NCI-H345 treated with DMSO at 0.1 percent for 48 hours (cell line): ENCODE measurements at regions not wholly inside any gene's neighbourhood (a gene's known extent, or its start where the extent isn't known, plus 50 kb on each side); places are given as distances from the start of the nearest gene placed in this dataset.

Experiments used
- DNase-seq: peaks from one replicate; lab custom pipeline; 2025; ENCODE audit not compliant: unreplicated experiment; lab: John Stamatoyannopoulos, UW

DNA sequence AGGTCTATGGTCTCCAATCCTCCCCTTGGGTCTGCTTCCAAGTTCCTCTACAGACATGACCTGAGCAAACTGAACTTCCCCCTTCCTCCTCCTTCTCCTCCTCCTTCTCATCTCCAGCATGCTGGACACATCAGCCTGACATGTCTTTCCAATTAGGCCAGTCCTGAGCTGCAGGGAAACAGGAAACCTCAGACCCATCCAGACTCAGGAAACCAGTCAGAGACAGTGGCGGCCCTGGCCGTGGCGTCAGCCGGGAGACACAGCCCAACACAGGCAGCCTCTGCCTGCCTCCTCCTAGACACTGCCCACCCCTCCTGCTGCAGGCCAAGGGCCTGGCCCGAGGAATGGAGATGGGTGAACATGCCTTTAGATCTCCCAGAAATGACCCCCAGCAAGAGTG, 468.8 kb downstream of the BCL11B start:
- no peak for DNase-seq

DNA sequence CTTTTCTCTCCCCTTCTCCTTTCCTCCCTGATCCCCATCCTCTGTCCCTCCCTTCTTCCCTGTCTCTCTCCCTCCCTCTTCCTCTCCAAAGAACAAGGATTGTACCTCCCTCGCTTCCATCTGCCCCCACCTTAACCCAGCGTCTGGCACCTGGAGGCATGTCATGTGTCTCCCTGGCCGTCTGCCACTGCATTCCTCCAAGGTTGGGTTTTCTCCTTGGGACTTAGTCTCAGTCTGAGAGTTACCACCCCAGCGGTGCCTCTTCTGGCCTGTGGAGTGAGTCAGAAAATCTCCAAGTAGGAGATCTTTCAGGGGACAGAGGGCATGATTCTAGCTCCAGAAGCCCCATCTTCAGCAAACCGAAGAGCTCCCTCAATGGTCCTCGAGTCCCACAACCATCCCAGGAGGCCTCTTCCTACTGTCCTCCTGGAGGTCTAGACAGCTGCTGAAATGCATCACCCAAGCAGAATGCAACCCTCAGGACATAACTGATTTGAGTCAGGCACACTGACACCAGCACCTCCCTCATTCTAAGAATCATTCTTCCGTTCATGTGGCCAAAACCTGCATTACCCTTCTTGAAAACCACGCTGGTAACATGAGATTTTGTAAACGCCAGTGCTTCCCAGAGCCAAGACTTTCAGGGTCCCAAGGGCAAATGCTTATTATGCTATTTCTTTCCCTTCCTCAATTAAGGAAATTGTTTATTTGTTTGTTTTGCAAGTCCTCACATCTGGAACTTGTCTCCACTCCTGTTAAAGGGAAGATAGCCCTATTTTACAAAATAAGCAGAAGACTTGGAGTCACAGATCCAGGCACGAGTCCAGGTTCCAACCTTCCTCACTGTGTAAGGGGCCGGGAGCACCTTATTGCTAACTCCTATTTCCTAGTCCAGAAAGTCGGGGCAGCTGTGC, 463.2 kb downstream of the BCL11B start:
- no peak for DNase-seq

DNA sequence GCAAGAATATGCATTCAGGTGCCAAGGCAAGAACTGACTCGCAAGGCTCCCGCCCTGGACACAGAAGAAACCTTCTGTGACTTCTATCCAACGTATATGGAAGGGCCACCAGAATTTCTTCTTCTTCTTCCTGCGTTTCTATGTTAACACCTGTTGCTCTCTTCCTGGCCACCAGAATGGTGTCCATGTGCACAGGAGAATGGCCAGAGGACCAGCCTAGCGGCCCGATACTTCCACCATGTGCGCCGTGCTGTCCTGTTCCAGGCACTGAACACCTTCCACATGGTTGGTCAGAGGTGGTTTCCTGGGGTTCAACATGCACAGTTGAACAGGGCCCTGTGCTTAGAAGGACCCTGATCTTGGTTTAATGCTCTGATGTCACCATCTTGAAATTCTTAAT, 455.8 kb downstream of the BCL11B start:
- DNase-seq = no peak

DNA sequence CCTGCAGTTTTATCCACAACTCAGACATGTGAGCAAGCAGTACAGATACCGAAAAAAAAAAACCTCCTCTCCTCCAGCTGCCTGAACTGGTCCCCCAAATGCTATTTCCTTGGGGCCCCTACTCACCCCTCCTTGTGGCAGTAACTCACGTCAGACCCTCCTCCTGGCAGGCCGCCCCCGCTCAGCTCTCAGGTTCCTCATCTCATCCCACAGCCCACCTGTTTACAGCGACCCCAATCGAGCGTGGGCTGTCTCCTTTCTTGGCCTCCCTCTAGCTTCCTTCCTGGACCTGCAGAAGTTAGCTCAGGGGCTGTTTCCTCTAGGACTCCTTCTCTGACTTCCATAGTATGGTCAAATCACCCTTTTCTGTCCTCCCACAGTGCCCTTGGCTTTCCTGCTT, 455.3 kb downstream of the BCL11B start:
- no peak for DNase-seq

DNA sequence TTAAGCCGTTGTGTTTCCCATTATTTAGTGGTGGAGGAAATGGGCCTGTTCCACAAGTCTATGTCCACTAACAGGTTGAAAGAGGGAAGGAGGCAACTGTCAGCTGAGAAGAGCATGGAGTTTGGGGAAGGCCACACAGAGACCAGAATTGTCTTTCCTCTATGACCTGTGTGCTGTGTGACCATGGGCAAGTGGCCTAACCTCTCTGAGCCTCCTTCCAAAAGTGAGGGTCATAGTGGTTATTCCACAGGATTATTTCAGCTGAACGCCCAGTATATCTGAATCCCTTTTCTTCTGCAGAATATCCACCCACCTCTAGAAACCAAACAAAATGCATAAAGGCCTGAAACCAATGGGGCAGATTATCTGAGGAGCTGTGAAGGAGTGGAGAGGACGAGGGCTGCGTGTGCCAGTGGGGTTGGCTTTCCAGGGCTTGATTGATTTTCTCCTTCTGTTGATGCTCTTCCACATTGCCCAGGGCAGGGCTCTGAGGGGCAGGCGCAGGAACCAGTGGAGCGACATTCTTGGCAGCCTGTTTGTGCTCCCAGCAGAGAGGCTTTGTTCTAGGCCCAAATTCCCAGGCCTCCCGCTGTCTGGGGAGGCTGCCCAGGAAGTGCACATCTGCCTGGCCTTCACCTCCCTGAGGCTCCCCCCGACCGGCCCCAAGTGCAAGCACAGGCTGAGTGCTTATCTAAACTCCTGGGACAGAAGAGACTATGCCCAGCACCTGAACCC, 452.7 kb downstream of the BCL11B start:
- DNase-seq = peak; percentile 89

DNA sequence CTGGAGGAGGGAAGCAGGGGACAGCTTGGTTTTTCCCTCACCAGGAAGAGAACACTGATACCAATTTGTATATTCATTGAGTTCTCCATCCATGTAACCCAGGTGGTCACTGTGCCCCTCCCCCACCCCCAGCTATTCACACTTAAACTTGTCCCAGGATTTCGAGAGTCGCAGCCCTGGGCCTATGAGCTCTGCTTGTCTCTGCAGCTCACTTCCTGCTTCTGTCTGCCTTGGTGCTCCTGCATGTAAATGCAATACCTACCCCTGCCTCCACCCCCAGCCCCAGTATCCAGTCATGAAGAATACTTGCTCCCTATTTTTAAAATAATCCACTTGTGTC, 452.2 kb downstream of the BCL11B start:
- no peak for DNase-seq

DNA sequence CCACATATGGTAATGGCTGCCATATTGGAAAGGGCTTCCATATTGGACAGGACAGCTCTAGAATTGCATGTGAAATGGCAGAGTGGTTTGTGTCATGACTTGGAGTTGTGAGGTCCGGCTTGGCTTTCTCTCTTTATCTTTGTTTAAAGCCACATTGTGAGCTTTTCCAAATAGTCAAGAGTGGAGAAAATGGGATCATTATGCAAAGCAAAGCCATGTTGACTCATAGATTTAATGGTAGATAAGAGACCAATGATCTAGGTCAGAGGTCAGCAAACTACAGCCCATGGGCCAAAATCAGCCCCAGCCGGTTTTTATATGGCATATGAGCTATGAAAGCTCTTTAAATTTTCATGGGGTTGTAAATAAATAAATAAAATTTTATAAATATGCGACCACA, 449.1 kb downstream of the BCL11B start:
- DNase-seq = no peak

DNA sequence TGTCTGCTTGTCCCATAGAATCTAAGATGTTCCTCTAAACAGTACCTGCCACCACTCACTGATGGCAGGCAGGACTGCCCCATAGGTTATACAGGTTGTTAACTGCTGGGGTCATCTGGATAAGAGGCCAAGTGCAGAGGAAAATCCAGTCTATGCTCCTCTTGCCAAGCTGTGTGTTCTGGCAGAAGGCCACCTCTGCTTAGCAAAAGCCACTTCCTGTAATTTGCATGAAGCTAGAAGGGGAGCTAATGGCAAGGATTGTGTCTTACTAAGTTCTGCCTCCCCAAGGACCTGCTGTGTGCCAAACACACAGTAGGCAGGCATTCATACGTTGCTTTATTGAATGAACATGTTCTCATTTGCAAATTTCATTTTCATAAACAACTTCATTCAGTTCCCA, 445.4 kb downstream of the BCL11B start:
- no peak for DNase-seq

DNA sequence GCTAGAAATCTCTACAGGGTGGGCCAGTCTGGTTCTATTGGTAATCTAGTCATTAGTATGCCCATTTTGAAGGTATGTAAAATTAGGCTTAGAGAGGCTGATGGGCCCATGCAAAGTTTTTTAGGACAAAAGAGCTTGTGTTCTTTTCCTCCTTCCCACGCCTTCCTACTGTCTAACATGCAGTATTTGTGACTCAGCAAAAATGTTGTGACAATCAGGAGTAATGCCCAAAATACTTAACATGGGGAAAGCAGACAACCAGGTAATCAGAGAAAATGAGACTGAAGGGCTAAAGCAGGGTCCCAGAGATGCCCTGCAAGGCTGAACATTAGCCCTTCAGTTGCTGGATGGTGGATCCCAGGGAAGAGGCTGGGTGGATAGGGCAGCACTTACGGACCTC, 437.9 kb downstream of the BCL11B start:
- DNase-seq = no peak

DNA sequence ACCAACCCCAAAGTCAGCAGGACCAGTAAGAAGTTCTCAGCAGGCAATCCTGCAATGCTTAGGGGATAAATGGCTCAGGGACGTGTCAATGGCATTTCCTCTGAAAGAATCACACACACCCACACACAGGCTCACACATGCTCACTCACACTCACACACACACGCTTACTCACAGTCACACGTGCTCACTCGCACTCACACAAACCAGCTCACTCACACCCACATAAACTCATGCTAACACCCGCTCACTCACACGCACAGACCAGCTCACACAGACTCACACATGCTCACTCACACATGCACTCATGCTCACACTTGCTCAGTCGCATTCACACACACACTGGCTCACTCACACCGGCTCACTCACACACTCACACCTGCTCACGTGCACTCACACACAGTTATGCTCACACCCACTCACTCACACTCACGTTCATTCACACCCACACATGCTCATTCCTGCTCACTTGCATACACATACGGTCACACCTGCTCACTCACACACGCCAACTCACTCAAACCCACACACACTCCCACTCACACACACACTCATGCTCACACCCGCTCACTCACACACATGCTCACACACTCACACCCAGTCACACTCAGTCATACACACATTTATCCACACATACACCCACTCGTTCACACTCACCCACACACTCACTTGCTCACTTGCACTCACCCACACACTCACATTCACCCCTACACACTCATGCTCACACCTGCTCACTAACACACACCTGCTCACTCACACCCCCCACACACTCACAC, 436.8 kb downstream of the BCL11B start:
- no peak for DNase-seq

DNA sequence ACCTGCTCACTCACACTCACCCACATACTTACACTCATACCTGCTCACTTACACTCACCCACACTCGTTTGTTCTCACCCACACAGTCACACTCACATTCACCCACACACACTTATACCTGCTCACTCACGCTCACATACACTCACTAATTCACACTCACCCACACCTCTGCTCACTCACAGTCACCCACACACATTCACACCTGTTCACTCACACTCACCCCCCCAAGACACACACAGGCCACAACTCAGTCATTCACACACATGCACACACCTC, 436.2 kb downstream of the BCL11B start:
- no peak for DNase-seq

DNA sequence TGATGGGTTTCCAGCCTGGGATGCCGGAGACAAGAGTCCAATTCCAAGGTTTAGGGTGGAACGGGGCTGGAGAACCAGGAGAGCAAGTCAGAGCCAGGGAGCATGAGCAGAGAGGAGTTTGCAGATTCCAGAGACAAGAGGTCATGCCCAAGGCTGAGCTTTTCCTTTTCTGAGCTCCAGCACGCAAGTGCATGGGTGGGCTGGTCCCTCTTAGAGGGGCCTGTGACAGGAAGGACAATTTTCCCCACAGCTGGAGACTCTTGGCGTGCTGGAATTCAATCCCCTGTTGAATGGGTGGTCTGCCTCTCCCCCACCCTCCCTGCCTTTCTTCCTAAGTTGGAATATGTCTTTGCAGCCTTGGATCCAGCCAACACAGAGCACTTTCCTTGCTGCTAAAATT, 431.9 kb downstream of the BCL11B start:
- DNase-seq = no peak

DNA sequence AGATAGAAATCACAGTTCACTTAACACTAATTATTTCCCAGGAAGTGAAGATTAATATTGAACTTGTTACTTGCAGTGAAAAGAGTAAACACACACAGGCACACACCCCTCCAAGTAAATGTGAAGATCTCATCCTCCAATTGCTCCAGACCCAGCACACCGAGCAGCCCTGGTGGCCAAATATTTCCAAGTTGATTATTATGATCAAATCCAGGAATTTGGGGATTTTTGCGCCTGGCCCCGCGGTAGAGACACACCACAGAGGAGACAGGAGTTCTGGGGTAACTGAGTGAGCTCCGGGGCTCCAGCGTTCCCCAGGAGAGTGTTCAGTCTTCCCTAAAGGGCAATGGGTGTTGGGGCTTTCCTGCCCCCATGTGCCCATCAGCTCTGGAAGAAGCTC, 431.5 kb downstream of the BCL11B start:
- DNase-seq = no peak

DNA sequence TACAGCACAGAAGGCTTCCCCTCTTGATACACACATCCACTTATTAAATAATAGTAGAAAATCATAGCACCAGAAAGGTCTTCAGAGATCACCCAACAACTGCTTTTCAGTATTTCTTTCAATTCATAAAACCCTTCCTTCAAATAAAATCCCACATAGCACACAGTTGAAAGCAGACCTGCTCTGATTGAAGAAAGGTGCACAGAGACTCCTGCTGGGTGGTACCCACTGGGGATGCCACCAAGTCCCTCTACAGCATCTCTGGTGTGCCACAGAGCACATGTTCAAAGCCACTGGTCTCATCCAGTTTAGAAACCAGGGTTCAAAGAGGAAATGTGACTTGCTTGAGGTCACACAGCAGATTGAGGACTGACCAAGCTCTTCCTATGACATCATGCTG, 427.5 kb downstream of the BCL11B start:
- DNase-seq = no peak

DNA sequence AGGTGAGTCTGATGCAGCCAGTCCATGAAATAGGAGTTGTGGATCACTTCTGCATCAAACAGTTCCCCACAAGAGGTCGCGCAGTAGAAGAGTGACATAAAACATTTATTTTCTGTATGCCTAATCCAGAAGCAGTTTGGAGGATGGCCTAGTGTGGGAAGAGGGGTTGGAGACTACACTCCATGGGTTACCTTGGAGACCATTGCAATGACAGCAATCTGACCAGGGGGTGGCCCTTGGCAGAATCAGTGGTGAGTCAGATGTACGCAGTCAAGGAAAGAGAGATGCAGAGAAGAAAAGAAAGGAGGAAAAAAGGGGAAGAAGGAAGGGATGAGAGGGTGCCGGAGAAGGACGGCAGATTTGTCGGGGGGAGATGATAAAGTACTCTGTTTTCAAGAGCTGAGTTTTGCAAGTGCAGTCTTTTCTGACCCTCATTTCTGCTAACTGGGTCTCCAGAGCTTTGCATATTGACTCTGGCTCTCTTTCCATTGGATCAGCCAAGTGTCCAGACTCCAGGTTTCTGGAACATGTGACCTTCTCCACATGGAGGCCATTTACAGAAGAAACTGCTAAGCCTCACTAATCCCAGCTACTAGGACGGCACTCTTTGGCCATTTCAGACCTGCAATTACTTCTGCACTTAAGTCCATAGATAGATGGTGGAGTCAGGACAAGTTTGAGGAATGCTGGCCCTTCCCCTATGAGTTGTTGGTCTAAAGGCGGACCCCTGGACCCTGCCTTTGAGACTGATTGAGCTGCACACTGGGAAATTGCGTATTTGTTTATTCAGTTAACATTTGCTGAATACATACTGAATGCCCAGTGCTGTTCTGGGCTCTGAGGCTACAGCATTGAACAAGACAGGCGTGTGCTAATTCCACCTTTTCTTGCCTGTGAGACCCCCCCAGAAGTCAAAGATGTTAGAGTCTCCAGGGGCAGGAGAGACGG, 424.2 kb downstream of the BCL11B start:
- no peak for DNase-seq

DNA sequence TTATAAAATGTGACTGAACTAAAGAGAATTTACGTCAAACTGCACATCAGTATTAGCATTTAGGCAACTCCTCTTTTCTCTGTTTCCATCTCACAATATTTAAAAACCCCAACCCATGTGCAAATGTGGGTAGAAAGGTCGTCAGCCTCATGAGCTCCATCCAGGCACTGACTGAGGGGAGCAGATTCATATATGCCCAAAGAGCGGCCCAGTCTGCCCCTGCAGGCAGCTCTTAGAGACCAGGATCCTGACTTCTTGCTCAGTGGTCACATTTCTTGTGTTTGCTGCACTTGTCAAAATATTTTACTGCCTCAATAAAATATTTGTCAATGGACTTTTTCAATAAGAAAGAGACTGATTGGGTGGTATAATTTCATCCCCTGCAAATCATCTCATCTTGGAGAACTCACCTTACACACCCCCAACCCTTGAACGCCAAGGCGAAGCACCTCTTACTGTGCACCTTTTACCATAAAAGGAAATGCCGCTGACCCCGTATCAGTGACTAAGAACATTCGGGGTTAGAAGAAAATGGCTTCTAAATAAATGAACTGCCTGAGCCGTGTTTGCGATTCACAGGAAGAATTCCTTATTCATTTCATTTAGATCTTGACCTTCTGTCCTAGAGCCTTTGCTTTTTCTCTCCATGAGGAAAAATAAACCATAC, 418.8 kb downstream of the BCL11B start:
- no peak for DNase-seq

DNA sequence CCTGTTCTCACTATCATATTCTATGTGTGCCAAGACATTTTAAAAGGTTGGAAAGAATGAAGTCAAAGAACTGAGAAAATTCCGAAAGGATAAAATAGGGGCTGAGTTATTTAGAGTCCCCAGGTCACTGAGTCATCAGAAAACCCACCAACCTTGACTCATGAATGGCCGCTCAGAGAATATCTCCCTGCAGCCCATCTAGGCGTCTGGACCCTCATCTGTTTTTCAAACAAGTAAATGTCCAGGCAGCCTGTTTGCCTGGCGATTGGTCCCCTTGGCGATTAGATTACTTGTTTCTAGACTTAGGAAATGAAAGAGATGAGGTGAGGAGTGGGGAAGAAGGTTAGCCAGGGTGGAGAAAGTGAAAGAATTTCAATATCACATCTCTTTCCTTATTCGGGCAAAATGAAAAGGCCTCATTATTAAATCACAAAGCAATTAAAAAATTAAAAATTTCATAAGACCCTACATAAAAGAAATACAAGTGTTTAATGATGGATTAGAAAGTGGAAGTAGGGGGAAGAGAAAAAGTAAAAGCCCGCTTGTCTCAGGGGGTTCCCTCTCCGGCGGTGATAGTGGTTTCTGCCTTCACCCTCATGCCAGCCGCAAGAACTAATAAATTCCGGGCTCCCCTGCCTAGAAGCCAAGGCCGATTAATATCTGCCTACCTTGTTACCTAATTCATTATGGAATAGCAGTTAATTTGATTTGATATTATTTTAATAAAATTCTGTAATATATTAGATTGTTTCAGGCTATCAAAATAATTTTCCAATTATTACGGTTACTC, 415.9 kb downstream of the BCL11B start:
- DNase-seq = no peak

DNA sequence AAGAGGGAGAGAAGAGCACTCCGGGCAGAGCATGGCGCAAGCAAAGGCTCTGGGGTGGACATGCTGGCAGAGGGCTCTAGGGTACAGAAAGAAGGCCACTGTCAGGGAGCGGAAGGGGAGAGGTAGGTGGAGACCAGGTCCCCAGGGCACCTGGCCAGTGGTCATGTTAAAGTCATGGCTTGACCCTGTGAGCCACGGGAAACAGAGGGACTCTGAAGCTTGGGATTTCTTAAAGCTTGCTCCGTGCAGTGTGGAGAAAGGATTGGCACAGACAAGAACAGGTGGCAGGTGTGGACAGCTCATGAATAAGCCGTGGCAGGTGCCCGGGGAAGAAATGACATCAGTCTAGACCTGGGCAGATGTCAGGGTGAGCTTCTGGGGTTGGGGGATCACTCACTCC, 413.8 kb downstream of the BCL11B start:
- no peak for DNase-seq

DNA sequence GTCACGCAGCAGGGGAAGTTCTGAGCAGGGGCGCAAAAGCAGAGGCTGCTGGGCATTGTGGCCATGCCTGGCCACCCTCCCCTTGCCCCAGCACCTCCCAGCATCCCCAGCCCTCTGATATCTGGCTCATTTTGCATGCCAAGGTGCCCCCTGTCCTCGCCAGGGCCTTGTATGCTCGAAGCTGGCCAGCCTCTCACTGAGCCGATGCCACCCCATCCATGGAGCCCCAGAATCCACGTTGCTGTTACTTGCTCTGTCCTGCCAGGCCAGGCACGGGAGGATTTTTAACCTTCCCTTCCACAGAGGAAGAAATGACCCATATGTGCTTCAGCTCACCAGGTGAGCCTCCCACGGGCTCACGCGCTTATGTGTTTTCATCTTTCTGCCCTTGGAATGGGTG, 413.4 kb downstream of the BCL11B start:
- no peak for DNase-seq

DNA sequence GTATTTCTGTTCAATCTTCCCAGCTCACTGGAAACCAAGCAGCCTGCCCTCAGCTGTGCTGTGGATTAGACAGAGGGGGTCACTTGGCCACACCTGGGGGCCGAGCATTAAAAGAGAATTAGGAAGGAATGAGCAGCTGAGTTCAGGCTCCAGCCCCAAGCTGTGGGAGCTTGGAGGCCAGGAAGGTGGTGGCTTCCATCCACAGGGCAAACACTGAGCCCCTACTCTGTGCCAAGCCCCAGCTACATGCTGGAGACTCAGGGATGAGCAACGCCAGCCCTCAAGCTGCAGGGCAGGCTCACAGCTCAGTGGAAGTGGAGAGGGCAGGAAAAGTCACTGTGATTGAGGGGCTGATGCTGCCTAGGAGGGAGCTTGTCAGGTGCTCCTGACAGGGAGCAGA, 412.7 kb downstream of the BCL11B start:
- no peak for DNase-seq
